ENCODE measurements at regions not wholly inside any gene's neighbourhood (a gene's known extent, or its start where the extent isn't known, plus 50 kb on each side); places are given as distances from the start of the nearest gene placed in this dataset.

DNA sequence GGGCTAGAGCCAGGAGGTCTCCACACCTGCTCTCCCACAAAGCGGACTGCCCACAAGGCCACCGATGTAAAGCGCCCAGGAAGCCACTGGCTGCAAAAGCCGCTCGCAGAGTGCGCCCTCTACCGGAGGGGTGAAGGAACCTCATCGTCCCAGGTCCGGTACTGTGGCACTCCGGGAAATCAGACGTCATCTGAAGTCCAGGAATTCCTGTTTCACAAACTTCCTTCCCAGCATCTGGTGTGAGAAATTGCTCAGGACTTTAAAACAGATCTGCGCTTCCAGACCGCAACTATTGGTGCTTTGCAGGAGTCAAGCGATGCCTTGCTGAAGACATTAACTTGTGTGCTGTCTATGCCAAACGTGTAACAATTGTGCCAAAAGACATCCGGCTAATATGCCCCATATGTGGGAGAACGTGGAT, 115.1 kb upstream of the ARID1B start:
- TF ChIP-seq, protein P1, sequence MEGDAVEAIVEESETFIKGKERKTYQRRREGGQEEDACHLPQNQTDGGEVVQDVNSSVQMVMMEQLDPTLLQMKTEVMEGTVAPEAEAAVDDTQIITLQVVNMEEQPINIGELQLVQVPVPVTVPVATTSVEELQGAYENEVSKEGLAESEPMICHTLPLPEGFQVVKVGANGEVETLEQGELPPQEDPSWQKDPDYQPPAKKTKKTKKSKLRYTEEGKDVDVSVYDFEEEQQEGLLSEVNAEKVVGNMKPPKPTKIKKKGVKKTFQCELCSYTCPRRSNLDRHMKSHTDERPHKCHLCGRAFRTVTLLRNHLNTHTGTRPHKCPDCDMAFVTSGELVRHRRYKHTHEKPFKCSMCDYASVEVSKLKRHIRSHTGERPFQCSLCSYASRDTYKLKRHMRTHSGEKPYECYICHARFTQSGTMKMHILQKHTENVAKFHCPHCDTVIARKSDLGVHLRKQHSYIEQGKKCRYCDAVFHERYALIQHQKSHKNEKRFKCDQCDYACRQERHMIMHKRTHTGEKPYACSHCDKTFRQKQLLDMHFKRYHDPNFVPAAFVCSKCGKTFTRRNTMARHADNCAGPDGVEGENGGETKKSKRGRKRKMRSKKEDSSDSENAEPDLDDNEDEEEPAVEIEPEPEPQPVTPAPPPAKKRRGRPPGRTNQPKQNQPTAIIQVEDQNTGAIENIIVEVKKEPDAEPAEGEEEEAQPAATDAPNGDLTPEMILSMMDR (conservative IDR thresholded peaks at IDR 0.05; ENCODE audit: low read depth), result no peak
- H3K27ac ChIP-seq, result no peak overlapping the region
- POLR2A ChIA-PET (ENCODE audit: low non-redundant PET), result no interaction called here
- DNase-seq (ENCODE audit: low spot score), result no peak
- CTCF ChIA-PET, result no interaction called here

DNA sequence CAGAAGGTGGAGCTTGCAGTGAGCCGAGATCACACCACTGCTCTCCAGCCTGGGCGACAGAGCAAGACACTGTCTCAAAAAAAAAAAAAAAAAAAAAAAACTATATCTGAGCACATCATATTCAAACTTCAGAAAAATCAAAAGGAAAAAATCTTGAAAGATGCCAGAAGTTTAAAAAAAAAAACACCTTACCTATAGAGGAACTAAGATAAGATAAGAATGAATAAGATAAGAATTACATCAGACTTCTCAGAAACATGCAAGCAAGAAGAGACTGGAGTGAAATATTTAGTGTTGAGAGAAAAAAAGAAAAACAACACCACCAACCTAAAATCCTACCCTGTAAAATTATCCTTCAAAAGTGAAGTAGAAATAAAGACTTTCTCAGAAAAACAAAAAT, 116.8 kb upstream of the ARID1B start:
- no peak for DNase-seq (ENCODE audit: low spot score)
- TF ChIP-seq, protein P1 (conservative IDR thresholded peaks at IDR 0.05; ENCODE audit: low read depth), result no peak
- CTCF ChIA-PET, result no interaction called here
- no peak overlapping the region for H3K27ac ChIP-seq
- POLR2A ChIA-PET (ENCODE audit: low non-redundant PET), result no interaction called here

DNA sequence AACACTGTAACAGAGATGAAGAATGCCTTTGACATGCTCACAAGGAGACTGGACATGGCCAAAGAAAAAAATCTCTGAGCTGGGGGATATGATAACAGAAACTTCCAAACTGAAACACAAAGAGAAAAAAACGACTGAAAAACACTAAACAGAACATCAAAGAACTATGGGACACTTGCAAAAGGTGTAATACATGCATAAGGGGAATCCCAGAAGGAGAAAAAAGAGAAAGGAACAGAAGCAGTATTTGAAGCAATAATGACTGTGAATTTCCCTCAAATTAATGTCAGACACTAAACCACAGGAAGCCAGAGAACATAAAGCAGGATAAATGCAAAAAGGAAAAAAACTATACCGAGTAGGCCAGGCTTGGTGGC, 117.4 kb upstream of the ARID1B start:
- ChIA-PET POLR2A (ENCODE audit: low non-redundant PET) (no interaction called here), CTCF (no interaction called here)
- DNase-seq (ENCODE audit: low spot score), result no peak
- no peak overlapping the region for H3K27ac ChIP-seq
- TF ChIP-seq, protein P1 (conservative IDR thresholded peaks at IDR 0.05; ENCODE audit: low read depth), result no peak

DNA sequence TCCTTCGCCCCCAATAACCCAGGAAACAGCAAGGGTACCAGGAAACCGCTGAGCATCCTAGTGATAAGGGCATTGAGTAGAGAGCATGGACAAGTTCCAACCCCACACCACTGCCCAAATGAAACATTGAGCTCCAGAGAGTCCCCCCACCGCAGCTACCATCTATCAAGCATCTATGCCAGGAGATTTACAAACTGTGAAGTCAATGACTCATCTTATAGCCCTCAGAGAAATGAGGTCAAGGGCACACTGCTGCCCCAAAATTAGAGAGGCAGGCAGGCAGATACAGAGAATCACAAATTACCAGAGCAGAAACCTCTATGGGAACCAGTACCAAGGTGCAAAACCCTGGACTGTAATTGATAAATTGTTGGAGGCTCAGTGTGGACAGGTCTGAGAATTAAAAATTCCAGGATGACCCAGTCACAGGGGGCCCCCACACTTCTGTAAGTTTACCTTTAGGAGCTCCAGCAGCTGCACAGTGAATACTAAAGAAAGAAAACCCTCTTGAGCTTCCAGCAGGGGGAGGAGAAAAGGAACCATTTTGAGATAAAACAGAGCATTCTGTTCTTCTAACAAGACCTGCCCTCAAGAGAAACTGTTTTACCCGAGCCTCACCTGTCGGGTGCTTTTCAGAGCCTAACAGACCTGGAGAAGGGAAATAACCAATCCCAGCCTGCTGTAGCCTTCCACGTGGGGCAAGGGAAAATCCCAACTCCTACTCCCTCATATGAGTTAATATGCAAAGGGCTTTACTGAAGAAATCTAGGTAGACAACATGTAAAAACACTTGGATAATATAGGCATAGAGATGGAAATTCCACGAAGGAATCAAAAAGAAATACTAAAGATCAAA, 118.0 kb upstream of the ARID1B start:
- no peak overlapping the region for H3K27ac ChIP-seq
- TF ChIP-seq, protein P1 (conservative IDR thresholded peaks at IDR 0.05; ENCODE audit: low read depth), result no peak
- ChIA-PET POLR2A (ENCODE audit: low non-redundant PET) (no interaction called here), CTCF (no interaction called here)
- DNase-seq (ENCODE audit: low spot score), result no peak

DNA sequence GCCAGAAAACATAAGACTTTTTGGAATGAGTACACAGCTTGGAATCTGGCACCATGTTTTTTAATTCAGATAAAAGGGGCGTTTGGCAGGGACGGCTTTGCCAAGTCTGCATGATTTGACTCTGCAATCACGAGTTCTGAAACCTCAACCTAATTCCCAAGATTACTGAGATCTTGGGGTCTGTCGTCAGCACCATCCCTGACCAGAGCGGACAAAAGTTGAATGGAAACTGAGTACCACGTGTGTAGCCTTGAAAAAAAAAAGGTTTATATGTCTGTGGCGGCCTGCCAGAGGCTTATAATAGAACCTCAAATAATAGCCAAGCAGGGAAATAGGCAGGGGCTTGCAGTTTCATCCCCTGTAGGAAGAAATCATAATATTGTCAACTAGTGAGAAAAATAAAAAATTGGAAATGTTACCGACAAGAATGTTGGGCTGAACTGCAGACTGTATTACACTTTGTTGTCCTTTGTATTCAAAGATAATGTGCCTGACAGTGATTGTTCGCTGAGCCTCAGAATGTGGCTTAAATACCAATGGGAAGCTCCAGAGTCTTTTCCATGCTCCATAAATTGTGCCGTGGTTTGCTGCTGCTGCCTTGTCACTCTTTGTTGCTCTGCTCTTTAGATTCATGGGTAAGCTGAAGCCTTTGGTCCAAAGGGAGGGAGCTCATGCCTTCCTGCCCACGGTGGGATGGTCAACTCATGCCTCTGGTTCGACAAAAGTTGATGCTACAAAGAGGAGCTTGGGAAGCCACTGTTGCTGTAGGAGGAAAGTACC, 118.8 kb upstream of the ARID1B start:
- TF ChIP-seq, protein P1 (conservative IDR thresholded peaks at IDR 0.05; ENCODE audit: low read depth), result no peak
- H3K27ac ChIP-seq, result no peak overlapping the region
- ChIA-PET POLR2A (ENCODE audit: low non-redundant PET) (no interaction called here), CTCF (no interaction called here)
- DNase-seq (ENCODE audit: low spot score), result no peak

DNA sequence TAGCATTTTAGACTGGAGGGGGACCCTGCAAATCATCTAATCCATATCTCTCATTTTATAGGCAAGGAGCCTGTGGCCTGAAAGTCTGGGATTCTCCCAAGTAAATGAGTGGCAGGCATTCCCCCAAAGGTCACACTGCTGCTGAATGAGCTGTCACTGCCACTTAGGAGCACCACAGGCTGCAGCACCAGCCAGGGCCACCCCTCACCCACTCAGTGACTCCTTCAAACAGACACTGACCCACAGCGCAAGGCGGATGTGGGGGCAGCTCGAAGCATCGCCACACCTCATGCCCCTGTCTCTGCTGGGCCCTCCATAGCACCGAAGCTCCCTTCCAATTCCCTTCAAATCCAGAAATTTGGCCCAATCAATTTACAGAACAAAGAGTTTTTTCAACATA, 119.9 kb upstream of the ARID1B start:
- DNase-seq (ENCODE audit: low spot score), result no peak
- ChIA-PET CTCF (no interaction called here), POLR2A (ENCODE audit: low non-redundant PET) (no interaction called here)
- H3K27ac ChIP-seq, result no peak overlapping the region
- TF ChIP-seq, protein P1 (conservative IDR thresholded peaks at IDR 0.05; ENCODE audit: low read depth), result no peak

Measured in RWPE1 (cell line).